Epithelial cell of proximal tubule (primary cell): ENCODE measurements at regions not wholly inside any gene's neighbourhood (a gene's known extent, or its start where the extent isn't known, plus 50 kb on each side); places are given as distances from the start of the nearest gene placed in this dataset.

ENCODE experiments used
- DNase-seq: peaks from one replicate; pipeline ENCODE4 v3.0.0-alpha.2; 2011; ENCODE audit warnings: low read depth
- H3K4me3 ChIP-seq: 2 replicates; pipeline ENCODE4 v1.5.1; 2011; ENCODE audit warnings: low read depth, mild to moderate bottlenecking, low read length
- CTCF ChIP-seq: conservative IDR thresholded peaks from 2 replicates; pipeline ENCODE4 v1.5.1; 2012; ENCODE audit warnings: low read depth, mild to moderate bottlenecking, low read length

GRCh38 chr14:84107835-84108343 lies 1422.1 kb upstream of the FLRT2 start:
- no peak for DNase-seq
- TF ChIP-seq CTCF: no peak
- no peak overlapping the region for H3K4me3 ChIP-seq

GRCh38 chr14:84108746-84109457 lies 1421.0 kb upstream of the FLRT2 start:
- TF ChIP-seq CTCF: no peak
- no peak overlapping the region for H3K4me3 ChIP-seq
- DNase-seq: no peak

GRCh38 chr14:84112589-84112988 lies 1417.4 kb upstream of the FLRT2 start:
- no peak overlapping the region for H3K4me3 ChIP-seq
- no peak for TF ChIP-seq CTCF
- DNase-seq: no peak

- DNase-seq: no peak
- no peak overlapping the region for H3K4me3 ChIP-seq
- no peak for TF ChIP-seq CTCF
Measured at GRCh38 chr14:84125676-84126075, 1404.3 kb upstream of the FLRT2 start.

- no peak for TF ChIP-seq CTCF
- no peak for DNase-seq
- no peak overlapping the region for H3K4me3 ChIP-seq
Measured at GRCh38 chr14:84127495-84127894, 1402.4 kb upstream of the FLRT2 start.

GRCh38 chr14:84128050-84128449 lies 1401.9 kb upstream of the FLRT2 start:
- TF ChIP-seq CTCF: no peak
- no peak overlapping the region for H3K4me3 ChIP-seq
- no peak for DNase-seq

GRCh38 chr14:84129007-84129406 lies 1400.9 kb upstream of the FLRT2 start:
- no peak overlapping the region for H3K4me3 ChIP-seq
- no peak for TF ChIP-seq CTCF
- DNase-seq: no peak
